OCI-LY1 (cell line): ENCODE measurements at regions not wholly inside any gene's neighbourhood (a gene's known extent, or its start where the extent isn't known, plus 50 kb on each side); places are given as distances from the start of the nearest gene placed in this dataset.

Experiments used
- CTCF ChIP-seq: fragments of 200-600 bp; sonication (generic), shearing (Covaris generic); IDR thresholded peaks from 2 replicates; pipeline ENCODE4 v1.5.1; 2017; ENCODE audit warnings: mild to moderate bottlenecking, antibody characterized with exemption, low read length, moderate library complexity, mixed read lengths
- EZH2 ChIP-seq: fragments of 200-600 bp; sonication (generic), shearing (Covaris generic); IDR thresholded peaks from 2 replicates; pipeline ENCODE4 v1.8.0; 2017; ENCODE audit warnings: borderline replicate concordance, mixed run types, mild to moderate bottlenecking, antibody characterized with exemption, low read length, moderate library complexity, mixed read lengths

GRCh38 chr4:178351185-178351584 is 908.9 kb upstream of the AGA start:
- no peak for TF ChIP-seq CTCF
- TF ChIP-seq EZH2, result no peak
